Immature natural killer cell (primary cell): ENCODE measurements at regions not wholly inside any gene's neighbourhood (a gene's known extent, or its start where the extent isn't known, plus 50 kb on each side); places are given as distances from the start of the nearest gene placed in this dataset.

Experiments used
- DNase-seq, 3 donors: peaks; one replicate each; pipeline ENCODE4 v3.0.0; 2022; ENCODE audit warnings: mixed read lengths in 1 of 3
- H3K27ac Mint-ChIP-seq, 6 donors: one replicate each; pipeline ENCODE4 v1.8.0; 2020; ENCODE audit warnings: mixed read lengths in 6 of 6, mild to moderate bottlenecking in 5 of 6, inconsistent platforms in 4 of 6, moderate library complexity in 3 of 6
- H3K27me3 Mint-ChIP-seq, 3 donors: one replicate each; pipeline ENCODE4 v1.8.0; 2020 to 2021; ENCODE audit warnings: low read depth in 3 of 3, mild to moderate bottlenecking in 3 of 3, mixed read lengths in 3 of 3, moderate library complexity in 3 of 3, inconsistent platforms in 1 of 3
- H3K36me3 Mint-ChIP-seq, 3 donors: one replicate each; pipeline ENCODE4 v1.8.0; 2020; ENCODE audit warnings: mixed read lengths in 3 of 3, inconsistent platforms in 2 of 3, mild to moderate bottlenecking in 2 of 3
- H3K4me1 Mint-ChIP-seq, 2 donors: one replicate each; pipeline ENCODE4 v1.8.0; 2020; ENCODE audit warnings: inconsistent platforms in 2 of 2, mild to moderate bottlenecking in 2 of 2, mixed read lengths in 2 of 2, moderate library complexity in 1 of 2
- H3K4me3 Mint-ChIP-seq, 5 donors: one replicate each; pipeline ENCODE4 v1.8.0; 2020; ENCODE audit warnings: mild to moderate bottlenecking in 5 of 5, mixed read lengths in 5 of 5, inconsistent platforms in 3 of 5, moderate library complexity in 3 of 5
- H3K9me3 Mint-ChIP-seq, 6 donors: one replicate each; pipeline ENCODE4 v1.8.0; 2020; ENCODE audit warnings: mild to moderate bottlenecking in 6 of 6, mixed read lengths in 6 of 6, inconsistent platforms in 4 of 6, moderate library complexity in 3 of 6

DNA sequence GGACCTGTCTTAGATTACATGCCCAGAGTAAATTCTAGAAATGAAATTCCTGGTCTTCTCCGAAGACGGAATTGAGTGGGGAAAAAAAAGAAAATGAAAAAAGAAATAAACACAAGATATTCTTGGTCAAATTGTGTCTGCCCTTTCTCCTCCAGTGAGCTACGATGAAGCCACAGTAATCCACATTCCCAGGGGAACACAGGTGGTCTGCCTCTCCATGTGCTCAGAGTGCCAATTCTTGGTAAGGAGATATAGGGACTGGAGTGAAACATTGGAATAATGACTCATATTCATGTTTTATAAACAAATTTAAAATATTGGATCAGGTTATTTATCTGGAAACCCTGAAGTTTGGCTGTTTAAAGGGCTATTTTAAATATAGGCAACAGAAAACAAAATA lies 54.2 kb upstream of the MGST2 start:
- Mint-ChIP-seq H3K4me1 (peaks cover 9% of the 10 kb centered on the region in 2 donors), H3K4me3 (no peak overlapping the region), H3K9me3 (peaks cover 0 to 1% (median 0%) of the 10 kb centered on the region in 6 donors)

DNA sequence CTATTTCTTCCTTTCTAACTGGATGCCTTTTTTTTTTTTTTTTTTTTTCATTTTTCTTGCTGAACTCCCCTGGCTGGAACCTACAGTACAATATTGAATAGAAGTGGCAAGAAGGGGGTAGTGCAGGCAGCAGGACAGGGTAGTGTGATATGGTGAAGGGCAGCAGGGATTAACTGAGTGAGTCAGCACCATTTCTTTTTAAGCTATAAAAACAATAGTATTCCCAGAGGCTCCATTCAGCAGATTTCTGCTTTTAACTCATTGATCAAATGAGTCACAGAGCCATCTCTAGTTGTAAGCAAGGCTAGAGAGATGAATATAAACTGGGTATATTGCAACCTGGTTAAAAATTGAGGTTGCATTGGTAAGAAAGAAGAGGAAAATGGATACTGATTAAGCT lies 53.6 kb upstream of the SETD7 start:
- Mint-ChIP-seq H3K4me3 (no peak overlapping the region), H3K9me3 (peaks cover 0 to 1% (median 0%) of the 10 kb centered on the region in 6 donors), H3K4me1 (peaks cover 14 to 17% of the 10 kb centered on the region in 2 donors), H3K27me3 (peaks cover 5 to 21% (median 5%) of the 10 kb centered on the region in 3 donors), H3K36me3 (no peaks in the 10 kb centered on the region), H3K27ac (no peak overlapping the region)
- DNase-seq = no peak

More for the DNA sequence above, 54.2 kb upstream of the MGST2 start:
- Mint-ChIP-seq H3K36me3 (no peaks in the 10 kb centered on the region), H3K27me3 (peaks cover 1 to 17% (median 3%) of the 10 kb centered on the region in 3 donors), H3K27ac (no peak overlapping the region)
- no peak for DNase-seq

DNA sequence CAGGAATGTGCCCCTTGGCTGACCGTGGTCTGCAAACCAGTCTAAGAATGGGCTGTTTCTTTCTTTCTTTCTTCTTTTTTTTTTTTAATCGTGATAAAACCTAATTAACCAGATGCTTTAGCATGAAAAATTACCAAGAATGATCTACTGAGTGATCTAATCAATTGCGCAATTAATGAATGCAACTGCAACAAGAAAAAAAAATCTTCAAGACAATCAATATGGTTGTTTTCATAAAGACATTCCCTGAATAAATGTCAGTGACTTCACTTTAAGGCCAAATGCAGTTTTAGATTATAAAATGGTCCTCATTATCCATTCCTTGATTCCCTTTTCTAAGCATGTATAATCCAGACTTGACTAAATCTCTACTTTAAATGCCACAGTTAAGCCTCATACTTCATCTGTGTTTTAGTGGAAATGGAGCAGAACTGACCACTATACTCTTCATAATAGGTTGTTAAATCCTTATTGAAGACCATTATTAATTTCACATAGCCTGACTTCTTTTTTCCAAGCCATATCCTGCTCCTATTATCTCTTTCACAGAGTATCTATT lies 51.6 kb upstream of the SETD7 start:
- H3K4me3 Mint-ChIP-seq = peak overlapping the region in 2 of 5 donors; percentile 14 to 27
- no peak for DNase-seq
- H3K27ac Mint-ChIP-seq = no peak overlapping the region
- H3K9me3 Mint-ChIP-seq = peaks cover 0 to 1% (median 0%) of the 10 kb centered on the region in 6 donors
- peaks cover 14 to 17% of the 10 kb centered on the region in 2 donors for H3K4me1 Mint-ChIP-seq
- no peaks in the 10 kb centered on the region for H3K36me3 Mint-ChIP-seq
- peaks cover 5 to 17% (median 6%) of the 10 kb centered on the region in 3 donors for H3K27me3 Mint-ChIP-seq

DNA sequence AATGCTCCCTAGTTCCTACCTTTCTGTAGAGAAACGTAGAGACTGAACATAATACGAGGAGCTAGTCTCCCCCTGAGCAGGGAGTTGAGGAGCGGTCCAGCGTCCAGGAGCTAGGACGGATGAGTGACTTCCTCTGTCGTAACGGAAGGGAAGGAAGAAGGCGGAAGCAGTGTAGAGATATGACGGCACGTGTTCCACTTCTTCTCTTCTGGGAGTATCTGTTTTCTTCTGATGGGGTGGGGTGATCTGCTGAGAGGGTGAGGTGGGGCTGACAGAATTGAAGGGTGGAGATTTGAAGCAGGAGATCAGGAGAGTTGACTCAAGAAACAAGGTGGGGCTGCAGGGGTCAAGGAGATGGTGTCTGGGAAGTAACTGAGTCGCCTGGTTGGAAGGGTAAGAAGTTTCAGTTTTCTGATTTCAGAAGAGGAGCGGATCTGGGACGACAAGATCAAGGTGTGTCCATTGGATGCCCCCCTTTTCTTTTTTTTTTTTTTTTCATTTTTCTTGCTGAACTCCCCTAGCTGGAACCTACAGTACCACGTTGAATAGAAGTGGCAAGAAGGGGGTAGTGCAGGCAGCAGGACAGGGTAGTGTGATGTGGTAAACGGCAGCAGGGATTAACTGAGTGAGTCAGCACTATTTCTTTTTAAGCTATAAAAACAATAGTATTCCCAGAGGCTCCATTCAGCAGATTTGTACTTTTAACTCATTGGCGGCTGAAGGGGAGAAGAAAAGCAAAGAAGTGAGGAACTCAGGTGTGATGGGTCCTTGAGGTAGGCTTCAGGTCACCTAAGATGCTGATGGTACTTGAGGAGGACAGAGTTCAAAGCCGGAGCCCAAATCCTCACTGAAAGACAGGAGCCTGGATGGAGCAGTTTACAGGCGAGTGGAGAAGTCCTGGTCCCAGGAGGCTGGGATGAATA lies 50.8 kb upstream of the SETD7 start:
- Mint-ChIP-seq H3K27me3 (peaks cover 5 to 17% (median 6%) of the 10 kb centered on the region in 3 donors), H3K27ac (peak overlapping the region in 2 of 6 donors; percentile 6 to 23), H3K4me3 (peak overlapping the region; percentile 62 to 88 (median 84)), H3K36me3 (no peaks in the 10 kb centered on the region), H3K4me1 (peaks cover 14 to 17% of the 10 kb centered on the region in 2 donors), H3K9me3 (peaks cover 0 to 1% (median 0%) of the 10 kb centered on the region in 6 donors)
- no peak for DNase-seq

DNA sequence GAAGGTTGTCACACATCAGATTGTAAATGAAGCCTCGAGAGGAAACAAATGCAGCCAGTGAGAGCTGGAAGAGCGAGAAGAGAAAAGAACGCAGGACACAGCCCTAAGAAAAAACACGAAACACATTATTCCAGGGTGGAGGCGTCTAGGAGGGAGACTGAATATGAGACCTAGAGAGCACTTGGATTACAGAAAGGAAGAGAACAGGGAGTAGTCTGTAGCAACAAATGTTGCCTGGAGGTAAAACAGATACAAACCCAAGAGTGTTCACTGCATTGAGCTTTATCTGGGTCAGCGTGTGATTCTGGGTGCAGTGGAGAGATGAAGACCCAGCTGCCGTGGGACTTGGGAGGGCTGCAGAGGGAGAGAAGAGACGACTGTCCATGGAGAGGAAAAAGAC lies 50.1 kb upstream of the SETD7 start:
- DNase-seq = no peak
- Mint-ChIP-seq H3K4me1 (peaks cover 14 to 17% of the 10 kb centered on the region in 2 donors), H3K4me3 (peak overlapping the region; percentile 62 to 88 (median 84)), H3K27ac (no peak overlapping the region), H3K36me3 (no peaks in the 10 kb centered on the region), H3K9me3 (peaks cover 0 to 1% (median 0%) of the 10 kb centered on the region in 6 donors), H3K27me3 (peaks cover 5 to 17% (median 6%) of the 10 kb centered on the region in 3 donors)
